ENCODE measurements at regions not wholly inside any gene's neighbourhood (a gene's known extent, or its start where the extent isn't known, plus 50 kb on each side); places are given as distances from the start of the nearest gene placed in this dataset.

- H3K9me3 ChIP-seq (ENCODE audit: low read depth): no peaks in the 10 kb centered on the region
- no peak overlapping the region for H3K4me3 ChIP-seq
- no peak overlapping the region for H3K4me2 ChIP-seq (ENCODE audit: unreplicated experiment)
- no peaks in the 10 kb centered on the region for H3K9me2 ChIP-seq (ENCODE audit: insufficient read depth)
- in situ Hi-C loops (cut with MboI): no loop called here
- H3K27ac ChIP-seq: no peak overlapping the region
- no peaks in the 10 kb centered on the region for H3K79me2 ChIP-seq (ENCODE audit: insufficient read depth)
- H4K20me1 ChIP-seq (ENCODE audit: insufficient read depth): no peaks in the 10 kb centered on the region
- TF ChIP-seq EZH2 (IDR thresholded peaks at IDR 0.05; ENCODE audit: insufficient read depth, poor library complexity, severe bottlenecking): no peak
- TF ChIP-seq EZH2phosphoT487 (IDR thresholded peaks at IDR 0.05; ENCODE audit: insufficient read depth, low read depth): no peak
- peaks cover 23% of the 10 kb centered on the region for H3K4me1 ChIP-seq (ENCODE audit: insufficient read depth)
- H3K27me3 ChIP-seq (replicated peaks; ENCODE audit: insufficient read depth): 0 out of 2 replicates have a peak, but pooled peaks cover 2% of the 10 kb centered on the region
- H3K36me3 ChIP-seq (ENCODE audit: low read depth): no peaks in the 10 kb centered on the region
- H3F3A ChIP-seq (ENCODE audit: insufficient read depth): peaks cover 18% of the 10 kb centered on the region
- H3K9ac ChIP-seq: no peak overlapping the region
- no peak for DNase-seq
- H2AFZ ChIP-seq: no peak overlapping the region
Measured at GRCh38 chr7:91660734-91661356, 219.7 kb downstream of the MTERF1 start.

GRCh38 chr7:91661727-91662126 is 218.8 kb downstream of the MTERF1 start:
- TF ChIP-seq EZH2 (IDR thresholded peaks at IDR 0.05; ENCODE audit: insufficient read depth, poor library complexity, severe bottlenecking) (no peak), EZH2phosphoT487 (IDR thresholded peaks at IDR 0.05; ENCODE audit: insufficient read depth, low read depth) (no peak)
- no peaks in the 10 kb centered on the region for H3K79me2 ChIP-seq (ENCODE audit: insufficient read depth)

DNA sequence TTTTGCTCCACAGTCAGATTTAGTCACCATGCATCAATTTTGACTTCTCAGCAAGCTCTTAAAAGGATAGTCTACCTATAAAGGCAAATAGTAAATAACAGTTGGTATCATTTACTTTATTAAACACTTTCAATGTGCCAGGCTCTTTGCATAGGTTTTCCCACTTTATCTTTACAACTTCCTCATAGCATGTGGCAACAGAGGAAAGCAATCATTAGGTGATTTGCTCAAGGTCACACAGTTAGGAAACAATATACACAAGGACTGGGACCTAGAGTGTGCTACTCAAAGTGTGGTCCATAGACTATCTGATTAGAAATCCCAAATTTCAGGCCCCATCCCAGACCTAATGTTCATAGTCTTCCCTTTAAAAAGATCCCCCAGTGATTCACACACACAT is 212.3 kb downstream of the MTERF1 start:
- in situ Hi-C loops (cut with MboI): no loop called here
- no peak overlapping the region for H3K9ac ChIP-seq

More at GRCh38 chr7:91661727-91662126, 218.8 kb downstream of the MTERF1 start:
- no peaks in the 10 kb centered on the region for H3K36me3 ChIP-seq (ENCODE audit: low read depth)
- H3K27ac ChIP-seq: no peak overlapping the region
- no peak for DNase-seq
- H4K20me1 ChIP-seq (ENCODE audit: insufficient read depth): no peaks in the 10 kb centered on the region
- 89 to 98% methylated on average over 4 of the region's 4 CpGs for WGBS, 2 experiments (ENCODE audit: low coverage in 1 of 2, low lambda C conversion rate in 2 of 2, missing lambda C conversion rate in 2 of 2)
- no peak overlapping the region for H2AFZ ChIP-seq
- no peak overlapping the region for H3K4me2 ChIP-seq (ENCODE audit: unreplicated experiment)
- H3K27me3 ChIP-seq (replicated peaks; ENCODE audit: insufficient read depth): 0 out of 2 replicates have a peak, but pooled peaks cover 2% of the 10 kb centered on the region
- in situ Hi-C loops (cut with MboI): no loop called here
- H3F3A ChIP-seq (ENCODE audit: insufficient read depth): peaks cover 12% of the 10 kb centered on the region
- H3K9ac ChIP-seq: no peak overlapping the region
- H3K4me3 ChIP-seq: no peak overlapping the region
- no peaks in the 10 kb centered on the region for H3K9me3 ChIP-seq (ENCODE audit: low read depth)
- peaks cover 15% of the 10 kb centered on the region for H3K4me1 ChIP-seq (ENCODE audit: insufficient read depth)
- no peaks in the 10 kb centered on the region for H3K9me2 ChIP-seq (ENCODE audit: insufficient read depth)

DNA sequence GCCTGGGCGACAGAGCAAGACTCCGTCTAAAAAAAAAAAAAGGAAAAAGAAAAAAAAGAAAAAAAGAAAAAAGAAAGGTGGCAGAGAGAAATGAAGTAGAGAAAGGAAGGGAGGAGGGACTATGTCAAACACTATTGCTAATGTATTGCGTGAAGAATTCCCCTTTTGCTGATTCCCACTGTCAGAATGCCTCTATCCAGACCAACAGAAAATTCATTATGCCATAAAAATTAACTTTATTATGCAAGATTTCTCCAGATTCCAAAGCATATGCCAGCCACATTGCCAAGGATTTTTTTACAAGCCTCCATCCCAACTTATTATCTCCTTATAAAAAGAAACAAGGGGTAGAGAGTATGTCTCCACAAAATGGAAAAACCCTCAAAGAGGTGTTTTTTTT is 209.3 kb downstream of the MTERF1 start:
- no peak overlapping the region for H2AFZ ChIP-seq
- no peaks in the 10 kb centered on the region for H3K79me2 ChIP-seq (ENCODE audit: insufficient read depth)
- no peak overlapping the region for H3K27ac ChIP-seq
- H3K4me1 ChIP-seq (ENCODE audit: insufficient read depth): no peaks in the 10 kb centered on the region
- WGBS, 2 experiments (ENCODE audit: low coverage in 1 of 2, low lambda C conversion rate in 2 of 2, missing lambda C conversion rate in 2 of 2): 65 to 75% methylated on average over 3 of the region's 3 CpGs
- in situ Hi-C loops (cut with MboI): no loop called here
- no peak for DNase-seq
- H3K9me2 ChIP-seq (ENCODE audit: insufficient read depth): no peaks in the 10 kb centered on the region
- H3K9ac ChIP-seq: no peak overlapping the region
- H3K4me2 ChIP-seq (ENCODE audit: unreplicated experiment): no peak overlapping the region
- H3F3A ChIP-seq (ENCODE audit: insufficient read depth): no peaks in the 10 kb centered on the region
- H3K4me3 ChIP-seq: no peak overlapping the region
- TF ChIP-seq EZH2 (IDR thresholded peaks at IDR 0.05; ENCODE audit: insufficient read depth, poor library complexity, severe bottlenecking) (no peak), EZH2phosphoT487 (IDR thresholded peaks at IDR 0.05; ENCODE audit: insufficient read depth, low read depth) (no peak)
- H4K20me1 ChIP-seq (ENCODE audit: insufficient read depth): no peaks in the 10 kb centered on the region
- no peaks in the 10 kb centered on the region for H3K9me3 ChIP-seq (ENCODE audit: low read depth)
- H3K36me3 ChIP-seq (ENCODE audit: low read depth): no peaks in the 10 kb centered on the region
- no peaks in the 10 kb centered on the region for H3K27me3 ChIP-seq (replicated peaks; ENCODE audit: insufficient read depth)

More for the DNA sequence above, 212.3 kb downstream of the MTERF1 start:
- TF ChIP-seq EZH2 (IDR thresholded peaks at IDR 0.05; ENCODE audit: insufficient read depth, poor library complexity, severe bottlenecking): no peak
- no peak for TF ChIP-seq EZH2phosphoT487 (IDR thresholded peaks at IDR 0.05; ENCODE audit: insufficient read depth, low read depth)
- H3K4me1 ChIP-seq (ENCODE audit: insufficient read depth): no peaks in the 10 kb centered on the region
- no peaks in the 10 kb centered on the region for H3K9me3 ChIP-seq (ENCODE audit: low read depth)
- H3K36me3 ChIP-seq (ENCODE audit: low read depth): no peaks in the 10 kb centered on the region
- H3K79me2 ChIP-seq (ENCODE audit: insufficient read depth): no peaks in the 10 kb centered on the region
- H3K27ac ChIP-seq: no peak overlapping the region
- 0 out of 2 replicates have a peak, but pooled peaks cover 2% of the 10 kb centered on the region for H3K27me3 ChIP-seq (replicated peaks; ENCODE audit: insufficient read depth)
- no peaks in the 10 kb centered on the region for H3F3A ChIP-seq (ENCODE audit: insufficient read depth)
- no peak overlapping the region for H2AFZ ChIP-seq
- no peaks in the 10 kb centered on the region for H3K9me2 ChIP-seq (ENCODE audit: insufficient read depth)
- DNase-seq: no peak
- no peak overlapping the region for H3K4me3 ChIP-seq
- no peaks in the 10 kb centered on the region for H4K20me1 ChIP-seq (ENCODE audit: insufficient read depth)
- no peak overlapping the region for H3K4me2 ChIP-seq (ENCODE audit: unreplicated experiment)

DNA sequence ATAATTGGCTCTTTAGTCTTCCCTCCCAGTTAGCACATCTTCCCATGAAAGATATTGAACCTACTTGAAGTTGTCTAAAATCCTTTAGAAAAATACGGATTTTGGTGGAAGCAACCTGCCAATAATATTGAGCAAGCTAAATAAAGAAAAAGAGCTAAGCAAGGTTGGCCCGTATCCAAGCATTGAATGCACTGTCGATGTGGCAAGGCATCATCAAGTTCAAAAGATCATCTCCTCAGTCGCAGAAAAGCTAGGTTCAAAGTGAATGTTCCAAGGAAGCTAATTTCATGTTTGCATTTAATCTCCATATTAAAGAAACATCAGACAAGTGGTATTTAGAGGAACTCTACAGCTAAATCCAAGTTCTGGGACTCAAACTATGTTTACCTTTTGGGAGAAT is 206.0 kb downstream of the MTERF1 start:
- Histone ChIP-seq H3K4me3 (no peak overlapping the region), H3K4me1 (ENCODE audit: insufficient read depth) (no peaks in the 10 kb centered on the region), H3K79me2 (ENCODE audit: insufficient read depth) (no peaks in the 10 kb centered on the region), H3F3A (ENCODE audit: insufficient read depth) (no peaks in the 10 kb centered on the region), H4K20me1 (ENCODE audit: insufficient read depth) (no peaks in the 10 kb centered on the region), H3K4me2 (ENCODE audit: unreplicated experiment) (no peak overlapping the region), H3K9me2 (ENCODE audit: insufficient read depth) (no peaks in the 10 kb centered on the region), H3K36me3 (ENCODE audit: low read depth) (no peaks in the 10 kb centered on the region), H3K9me3 (ENCODE audit: low read depth) (no peaks in the 10 kb centered on the region), H2AFZ (no peak overlapping the region), H3K27ac (no peak overlapping the region), H3K27me3 (replicated peaks; ENCODE audit: insufficient read depth) (no peaks in the 10 kb centered on the region), H3K9ac (no peak overlapping the region)
- in situ Hi-C loops (cut with MboI): no loop called here
- 53 to 54% methylated on average over 4 of the region's 4 CpGs for WGBS, 2 experiments (ENCODE audit: low coverage in 1 of 2, low lambda C conversion rate in 2 of 2, missing lambda C conversion rate in 2 of 2)
- TF ChIP-seq EZH2 (IDR thresholded peaks at IDR 0.05; ENCODE audit: insufficient read depth, poor library complexity, severe bottlenecking): no peak
- TF ChIP-seq EZH2phosphoT487 (IDR thresholded peaks at IDR 0.05; ENCODE audit: insufficient read depth, low read depth): no peak
- DNase-seq: no peak

Measured in GM23248 (cell line).